H1 (cell line): ENCODE measurements at regions not wholly inside any gene's neighbourhood (a gene's known extent, or its start where the extent isn't known, plus 50 kb on each side); places are given as distances from the start of the nearest gene placed in this dataset.

ENCODE experiments used
- CTCF ChIA-PET: fragments of 300-600 bp; sonication (Branson Sonifier 250); formaldehyde crosslinking; loops from one replicate; lab custom pipeline; 2021; ENCODE audit not compliant: partially characterized antibody; lab: Charles Lee
- POLR2A ChIA-PET: fragments of 300-600 bp; sonication (Branson Sonifier 250); formaldehyde crosslinking; loops from one replicate; lab custom pipeline; 2021; ENCODE audit warnings: inconsistent platforms; ENCODE audit not compliant: partially characterized antibody; lab: Charles Lee
- DNase-seq, 2 experiments: peaks; one replicate each; pipeline versions ENCODE4 v3.0.0 to v3.0.0-alpha.2; 2010 to 2022; ENCODE audit warnings: low spot score in 2 of 2, low read depth in 1 of 2, mixed read lengths in 1 of 2
- FAIRE-seq: peaks from 2 replicates; lab custom pipeline; 2011; peaks lifted over from hg19 to GRCh38; lab: Jason Lieb, UNC
- H2AFZ ChIP-seq: 2 replicates; pipeline ENCODE4 v1.8.1; 2012; ENCODE audit warnings: low read length, inconsistent platforms
- H2AK5ac ChIP-seq: 2 replicates; pipeline ENCODE4 v1.6.1; 2013; ENCODE audit warnings: low read depth, low read length
- H2BK120ac ChIP-seq: replicated peaks from 2 replicates; pipeline ENCODE3; 2013; ENCODE audit warnings: low read depth, low read length, inconsistent platforms
- H2BK12ac ChIP-seq: 2 replicates; pipeline ENCODE4 v1.6.1; 2013; ENCODE audit warnings: low read depth, low read length
- H2BK15ac ChIP-seq: 2 replicates; pipeline ENCODE4 v1.6.1; 2013; ENCODE audit warnings: low read length
- H2BK20ac ChIP-seq: 2 replicates; pipeline ENCODE4 v1.6.1; 2013; ENCODE audit warnings: low read length
- H2BK5ac ChIP-seq: 2 replicates; pipeline ENCODE4 v1.6.1; 2013; ENCODE audit warnings: low read depth, low read length
- H3K14ac ChIP-seq: 2 replicates; pipeline ENCODE4 v1.6.1; 2013; ENCODE audit warnings: inconsistent platforms; ENCODE audit not compliant: insufficient read length
- H3K18ac ChIP-seq: 2 replicates; pipeline ENCODE4 v1.6.1; 2013; ENCODE audit warnings: low read length; ENCODE audit errors: extremely low read depth
- H3K23ac ChIP-seq: 2 replicates; pipeline ENCODE4 v1.6.1; 2013; ENCODE audit warnings: inconsistent platforms; ENCODE audit not compliant: insufficient read length
- H3K23me2 ChIP-seq: 2 replicates; pipeline ENCODE4 v1.6.1; 2013; ENCODE audit warnings: low read depth, low read length
- H3K27ac ChIP-seq: 2 replicates; pipeline ENCODE4 v1.6.1; 2011; ENCODE audit warnings: low read depth, low read length, inconsistent platforms
- H3K27me3 ChIP-seq, 4 experiments: replicated peaks in 1 of 4; 1 replicate in 1 of 4; 2 replicates in 3 of 4; pipeline versions ENCODE4 v1.6.1 to v1.8.1; 2011 to 2013; ENCODE audit warnings: low read length in 3 of 4, mild to moderate bottlenecking in 3 of 4, inconsistent platforms in 2 of 4, mixed read lengths in 2 of 4, moderate library complexity in 1 of 4; ENCODE audit not compliant: control insufficient read depth in 3 of 4, insufficient read depth in 3 of 4; ENCODE audit errors: extremely low read depth in 1 of 4
- H3K36me3 ChIP-seq, 4 experiments: 2 replicates each; pipeline versions ENCODE4 v1.6.1 to v1.8.1; 2011 to 2013; ENCODE audit warnings: mild to moderate bottlenecking in 4 of 4, low read length in 3 of 4, moderate library complexity in 2 of 4, control low read depth in 1 of 4, inconsistent platforms in 1 of 4; ENCODE audit not compliant: insufficient read depth in 4 of 4, control insufficient read depth in 2 of 4
- H3K4ac ChIP-seq: replicated peaks from 2 replicates; pipeline ENCODE3; 2013; ENCODE audit warnings: low read length, low read depth, mixed read lengths, inconsistent platforms; ENCODE audit not compliant: insufficient read length
- H3K4me1 ChIP-seq, 4 experiments: replicated peaks in 1 of 4; 1 replicate in 1 of 4; 2 replicates in 3 of 4; pipeline versions ENCODE4 v1.6.1 to v1.8.1; 2011 to 2013; ENCODE audit warnings: low read length in 3 of 4, inconsistent platforms in 2 of 4, mixed read lengths in 1 of 4; ENCODE audit not compliant: insufficient read depth in 4 of 4, control insufficient read depth in 3 of 4
- H3K4me2 ChIP-seq, 2 experiments: 2 replicates each; pipeline versions ENCODE4 v1.6.1 to v1.8.1; 2011 to 2013; ENCODE audit warnings: low read depth in 2 of 2, low read length in 2 of 2, control low read depth in 1 of 2, inconsistent platforms in 1 of 2, mild to moderate bottlenecking in 1 of 2; ENCODE audit not compliant: insufficient read depth in 1 of 2
- H3K4me3 ChIP-seq, 4 experiments: fragments of 200-600, 300-600 bp in 1 of 4; sonication (generic), shearing (Covaris generic), sonication (Bioruptor Twin) in 1 of 4; 2 replicates each; pipeline versions ENCODE4 v1.5.1 to v1.8.1; 2011 to 2016; ENCODE audit warnings: low read length in 4 of 4, low read depth in 3 of 4, control low read depth in 2 of 4, inconsistent platforms in 2 of 4, mild to moderate bottlenecking in 2 of 4, mixed read lengths in 1 of 4, moderate library complexity in 1 of 4; ENCODE audit not compliant: insufficient read depth in 2 of 4; ENCODE audit errors: extremely low read depth in 1 of 4
- H3K56ac ChIP-seq: replicated peaks from 2 replicates; pipeline ENCODE3; 2013; ENCODE audit warnings: low read depth, mild to moderate bottlenecking, mixed read lengths, low read length, inconsistent platforms; ENCODE audit not compliant: insufficient read length
- H3K79me1 ChIP-seq: 2 replicates; pipeline ENCODE4 v1.6.1; 2013; ENCODE audit warnings: low read depth, low read length, control low read depth
- H3K79me2 ChIP-seq, 2 experiments: 2 replicates each; pipeline versions ENCODE4 v1.6.1 to v1.8.1; 2012 to 2013; ENCODE audit warnings: low read length in 2 of 2, mild to moderate bottlenecking in 2 of 2, inconsistent platforms in 1 of 2; ENCODE audit not compliant: insufficient read depth in 2 of 2, control insufficient read depth in 1 of 2
- H3K9ac ChIP-seq, 4 experiments: replicated peaks in 1 of 4; 1 replicate in 1 of 4; 2 replicates in 3 of 4; pipeline versions ENCODE4 v1.6.1 to v1.8.1; 2011 to 2013; ENCODE audit warnings: low read depth in 3 of 4, low read length in 3 of 4, control low read depth in 2 of 4, mild to moderate bottlenecking in 2 of 4, moderate library complexity in 2 of 4, inconsistent platforms in 1 of 4; ENCODE audit errors: extremely low read depth in 1 of 4
- H3K9me3 ChIP-seq, 2 experiments: 2 replicates each; pipeline versions ENCODE4 v1.6.1 to v1.8.1; 2012 to 2013; ENCODE audit warnings: mild to moderate bottlenecking in 2 of 2, moderate library complexity in 2 of 2, control low read depth in 1 of 2, inconsistent platforms in 1 of 2, low read depth in 1 of 2, low read length in 1 of 2, mixed read lengths in 1 of 2; ENCODE audit not compliant: insufficient read depth in 2 of 2
- H4K20me1 ChIP-seq, 2 experiments: replicated peaks in 1 of 2; 2 replicates each; pipeline versions ENCODE3 to v1.8.1; 2011 to 2013; ENCODE audit warnings: inconsistent platforms in 2 of 2, low read length in 2 of 2, mild to moderate bottlenecking in 1 of 2; ENCODE audit not compliant: insufficient read depth in 2 of 2, control insufficient read depth in 1 of 2
- H4K5ac ChIP-seq: 2 replicates; pipeline ENCODE4 v1.6.1; 2013; ENCODE audit warnings: low read length, low read depth, mixed read lengths, inconsistent platforms; ENCODE audit not compliant: insufficient read length
- H4K8ac ChIP-seq: 2 replicates; pipeline ENCODE4 v1.8.0; 2013; ENCODE audit warnings: mild to moderate bottlenecking, moderate library complexity, low read length, inconsistent platforms; ENCODE audit not compliant: insufficient read depth; ENCODE audit errors: extremely low read depth
- H4K91ac ChIP-seq: replicated peaks from 2 replicates; pipeline ENCODE3; 2013; ENCODE audit warnings: low read length, mixed read lengths, inconsistent platforms; ENCODE audit not compliant: insufficient read length
- BRCA1 ChIP-seq: IDR thresholded peaks from 2 replicates; pipeline ENCODE4 v1.6.1; 2012; ENCODE audit warnings: low read depth, low read length, improper control_type of control experiment
- CBX5 ChIP-seq: fragments of 300-800, 300-1000 bp; sonication (generic); IDR thresholded peaks from 2 replicates; pipeline ENCODE4 v1.7.1; 2016; ENCODE audit warnings: antibody characterized with exemption, low read length, low read depth
- CBX8 ChIP-seq: fragments of 300-800, 300-1000 bp; sonication (generic); IDR thresholded peaks from 2 replicates; pipeline ENCODE4 v1.7.1; 2016; ENCODE audit warnings: low read depth, low read length, borderline replicate concordance
- E2F6 ChIP-seq: IDR thresholded peaks from 2 replicates; pipeline ENCODE4 v1.6.1; 2012; ENCODE audit warnings: inconsistent platforms
- JUN ChIP-seq: IDR thresholded peaks from 2 replicates; pipeline ENCODE4 v1.6.1; 2011; ENCODE audit warnings: low read depth, mild to moderate bottlenecking, improper control_type of control experiment, low read length
- MAFK ChIP-seq: IDR thresholded peaks from 2 replicates; pipeline ENCODE4 v1.6.1; 2012; ENCODE audit warnings: low read depth, mild to moderate bottlenecking, improper control_type of control experiment, low read length
- PHF8 ChIP-seq: fragments of 200-600 bp; sonication (generic); conservative IDR thresholded peaks from 2 replicates; pipeline ENCODE4 v1.7.1; 2012; ENCODE audit warnings: low read depth, mild to moderate bottlenecking, inconsistent platforms, low read length, moderate library complexity
- POLR2AphosphoS5 ChIP-seq: IDR thresholded peaks from 2 replicates; pipeline ENCODE4 v1.6.1; 2011; ENCODE audit warnings: low read depth, low read length
- SAP30 ChIP-seq: fragments of 300-600 bp; sonication (generic); IDR thresholded peaks from 2 replicates; pipeline ENCODE4 v1.7.1; 2012; ENCODE audit warnings: low read length, moderate library complexity, mild to moderate bottlenecking, inconsistent platforms; ENCODE audit not compliant: insufficient read depth, insufficient replicate concordance
- SIRT6 ChIP-seq: IDR thresholded peaks from one replicate; pipeline ENCODE4 v1.7.1; 2012; ENCODE audit warnings: low read length, inconsistent platforms
- SP1 ChIP-seq: IDR thresholded peaks from 2 replicates; pipeline ENCODE4 v1.6.1; 2011; ENCODE audit warnings: low read depth, low read length
- SRF ChIP-seq: IDR thresholded peaks from 2 replicates; pipeline ENCODE4 v1.6.1; 2011; ENCODE audit warnings: mild to moderate bottlenecking, low read depth, low read length, moderate library complexity
- YY1 ChIP-seq: IDR thresholded peaks from 2 replicates; pipeline ENCODE4 v1.6.1; 2011; ENCODE audit warnings: low read depth, mild to moderate bottlenecking, low read length
- WGBS, 2 experiments: shearing (Covaris generic) in 1 of 2; methylation state at CpG; one replicate each; pipeline versions ENCODE4 v1.1.6 to v1.1.7; 2013 to 2015; ENCODE audit warnings: low lambda C conversion rate in 2 of 2, mixed read lengths in 2 of 2, inconsistent platforms in 1 of 2, low coverage in 1 of 2, missing lambda C conversion rate in 1 of 2; ENCODE audit not compliant: insufficient replicate concordance in 2 of 2, insufficient coverage in 1 of 2, insufficient read length in 1 of 2; ENCODE audit errors: extremely low coverage in 1 of 2, missing lambda C conversion rate in 1 of 2; 5-methylcytosine and 5-hydroxymethylcytosine counted together
- TF ChIP-seq, protein P1 (sequence below): IDR thresholded peaks from 2 replicates; pipeline ENCODE4 v1.6.1; 2012; ENCODE audit warnings: low read length, inconsistent platforms

DNA sequence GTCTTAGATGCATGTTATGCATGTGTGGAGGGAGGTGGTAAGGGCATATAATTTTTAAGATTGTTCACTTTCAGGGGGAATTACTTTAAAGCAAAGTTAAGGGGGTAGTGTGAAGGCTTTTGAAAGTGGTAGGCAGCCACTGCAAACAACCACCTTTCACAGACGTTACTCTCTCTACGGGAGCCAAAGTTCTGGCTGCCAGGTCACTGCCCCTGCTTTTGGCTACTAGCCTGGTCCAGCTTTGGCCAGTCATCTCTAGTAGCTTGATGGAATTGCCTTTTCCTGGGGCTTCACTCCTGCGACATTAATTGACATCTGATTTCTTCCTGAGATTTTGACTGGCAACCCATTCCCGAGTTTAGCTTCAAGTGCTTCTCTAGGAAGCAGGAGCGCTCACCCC lies 397.5 kb downstream of the CDH11 start:
- TF ChIP-seq JUN (no peak), BRCA1 (no peak), POLR2AphosphoS5 (no peak), SRF (no peak), SIRT6 (no peak), CBX8 (no peak), YY1 (no peak), SP1 (no peak), SAP30 (no peak), PHF8 (no peak), CBX5 (no peak), MAFK (no peak), E2F6 (no peak)
- TF ChIP-seq, protein P1, sequence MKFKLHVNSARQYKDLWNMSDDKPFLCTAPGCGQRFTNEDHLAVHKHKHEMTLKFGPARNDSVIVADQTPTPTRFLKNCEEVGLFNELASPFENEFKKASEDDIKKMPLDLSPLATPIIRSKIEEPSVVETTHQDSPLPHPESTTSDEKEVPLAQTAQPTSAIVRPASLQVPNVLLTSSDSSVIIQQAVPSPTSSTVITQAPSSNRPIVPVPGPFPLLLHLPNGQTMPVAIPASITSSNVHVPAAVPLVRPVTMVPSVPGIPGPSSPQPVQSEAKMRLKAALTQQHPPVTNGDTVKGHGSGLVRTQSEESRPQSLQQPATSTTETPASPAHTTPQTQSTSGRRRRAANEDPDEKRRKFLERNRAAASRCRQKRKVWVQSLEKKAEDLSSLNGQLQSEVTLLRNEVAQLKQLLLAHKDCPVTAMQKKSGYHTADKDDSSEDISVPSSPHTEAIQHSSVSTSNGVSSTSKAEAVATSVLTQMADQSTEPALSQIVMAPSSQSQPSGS = no peak
- TF ChIP-seq, all 59 proteins: peak for 0

More for the DNA sequence above, 397.5 kb downstream of the CDH11 start:
- no peak overlapping the region for H3K4me2 ChIP-seq
- H3K9ac ChIP-seq = no peak overlapping the region
- H3K4me1 ChIP-seq = no peaks in the 10 kb centered on the region
- H3K14ac ChIP-seq = no peak overlapping the region
- 97% methylated on average over 5 of the region's 5 CpGs; no CpG with 5 or more reads in 1 of the 2 experiments for WGBS, 2 experiments
- H2BK12ac ChIP-seq = no peak overlapping the region
- H2BK120ac ChIP-seq = no peak overlapping the region
- no peak overlapping the region for H3K56ac ChIP-seq
- no peaks in the 10 kb centered on the region for H4K20me1 ChIP-seq
- no peaks in the 10 kb centered on the region for H3K79me1 ChIP-seq
- H3K18ac ChIP-seq = no peak overlapping the region
- no peaks in the 10 kb centered on the region for H3K27me3 ChIP-seq
- no peak overlapping the region for H2AK5ac ChIP-seq
- H3K23ac ChIP-seq = no peak overlapping the region
- no peak overlapping the region for H2BK5ac ChIP-seq
- H3K36me3 ChIP-seq = no peaks in the 10 kb centered on the region
- H2BK15ac ChIP-seq = no peak overlapping the region
- no peak overlapping the region for H2BK20ac ChIP-seq
- H3K4ac ChIP-seq = no peak overlapping the region
- H3K4me3 ChIP-seq = no peak overlapping the region
- no peak overlapping the region; the same call in 1 of the 2 replicates for H4K8ac ChIP-seq
- no peak overlapping the region for H3K27ac ChIP-seq
- ChIA-PET CTCF (no interaction called here), POLR2A (no interaction called here)
- H3K79me2 ChIP-seq = no peaks in the 10 kb centered on the region
- no peaks in the 10 kb centered on the region for H3K23me2 ChIP-seq
- no peak overlapping the region for H4K91ac ChIP-seq
- H4K5ac ChIP-seq = no peak overlapping the region
- no peak overlapping the region for H2AFZ ChIP-seq
- H3K9me3 ChIP-seq = no peaks in the 10 kb centered on the region
- DNase-seq (no peak), FAIRE-seq (no peak)
